ENCODE measurements at regions not wholly inside any gene's neighbourhood (a gene's known extent, or its start where the extent isn't known, plus 50 kb on each side); places are given as distances from the start of the nearest gene placed in this dataset.
"Not testable (repeated sequence)": the region's sequence is repeated elsewhere in the genome, so short reads cannot be mapped to it uniquely, and the experiment has no call there.

- DNase-seq (ENCODE audit: low read depth, low spot score): not testable (repeated sequence)
Measured at GRCh38 chr16:29274055-29275035, 132.2 kb downstream of the NPIPB11 start.

DNA sequence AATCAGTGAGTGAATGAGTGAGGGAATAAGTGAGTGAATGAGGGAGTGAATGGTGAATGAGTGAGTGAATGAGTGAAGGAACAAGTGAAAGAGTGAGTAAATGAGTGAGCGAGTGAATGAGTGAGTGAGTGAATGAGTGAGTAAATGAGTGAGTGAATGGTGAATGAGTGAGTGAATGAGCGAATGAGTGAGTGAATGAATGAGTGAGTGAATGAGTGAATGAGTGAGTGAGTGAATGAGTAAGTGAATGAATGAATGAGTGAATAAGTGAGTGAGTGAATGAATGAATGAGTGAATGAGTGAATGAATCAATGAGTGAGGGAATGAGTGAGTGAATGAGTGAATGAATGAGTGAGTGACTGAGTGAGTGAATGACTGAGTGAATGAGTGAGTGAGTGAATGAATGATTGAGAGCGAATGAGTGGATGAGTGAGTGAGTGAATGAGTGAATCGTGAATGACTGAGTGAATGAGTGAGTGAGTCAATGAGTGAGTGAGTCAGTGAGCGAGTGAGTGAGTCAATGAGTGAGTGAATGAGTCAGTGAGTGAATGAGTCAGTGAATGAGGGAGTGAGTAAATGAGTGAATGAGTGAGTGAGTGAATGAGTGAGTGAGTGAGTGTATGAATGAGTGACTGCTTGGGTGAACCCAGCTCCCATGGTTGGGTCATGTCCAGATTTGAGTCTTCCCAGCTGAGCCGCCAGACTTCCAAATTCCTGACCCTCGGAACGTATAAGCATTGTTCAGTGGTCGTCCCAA lies 133.0 kb downstream of the NPIPB11 start:
- DNase-seq (ENCODE audit: low read depth, low spot score): not testable (repeated sequence)

GRCh38 chr16:29271721-29272675 lies 134.5 kb downstream of the NPIPB11 start:
- DNase-seq (ENCODE audit: low read depth, low spot score): peak; percentile 75

- DNase-seq (ENCODE audit: low read depth, low spot score): not testable (repeated sequence)
Measured at GRCh38 chr16:29270923-29271322, 135.6 kb downstream of the NPIPB11 start.

DNA sequence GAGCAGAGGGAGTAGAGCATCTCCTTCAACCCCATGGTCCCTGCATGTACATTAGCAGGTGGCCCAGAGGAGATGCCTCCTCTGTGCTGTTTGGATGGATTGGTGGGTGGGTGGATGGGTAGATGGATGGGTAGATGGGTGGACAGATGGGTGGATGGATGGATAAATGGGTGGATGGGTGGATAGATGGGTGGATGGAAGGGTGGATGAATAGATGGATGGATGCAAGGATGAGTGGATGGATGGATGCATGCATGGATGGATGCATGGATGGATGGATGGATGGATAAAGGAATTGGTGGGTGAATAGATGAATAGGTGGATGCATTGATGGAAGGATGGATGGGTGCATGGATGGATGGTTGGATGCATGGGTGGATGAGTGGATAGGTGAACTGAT lies 136.5 kb downstream of the NPIPB11 start:
- not testable (repeated sequence) for DNase-seq (ENCODE audit: low read depth, low spot score)

GRCh38 chr16:29269192-29269811 lies 137.2 kb downstream of the NPIPB11 start:
- DNase-seq (ENCODE audit: low read depth, low spot score): peak; percentile 95

GRCh38 chr16:29268785-29269191 lies 137.7 kb downstream of the NPIPB11 start:
- peak; percentile 83 for DNase-seq (ENCODE audit: low read depth, low spot score)

DNA sequence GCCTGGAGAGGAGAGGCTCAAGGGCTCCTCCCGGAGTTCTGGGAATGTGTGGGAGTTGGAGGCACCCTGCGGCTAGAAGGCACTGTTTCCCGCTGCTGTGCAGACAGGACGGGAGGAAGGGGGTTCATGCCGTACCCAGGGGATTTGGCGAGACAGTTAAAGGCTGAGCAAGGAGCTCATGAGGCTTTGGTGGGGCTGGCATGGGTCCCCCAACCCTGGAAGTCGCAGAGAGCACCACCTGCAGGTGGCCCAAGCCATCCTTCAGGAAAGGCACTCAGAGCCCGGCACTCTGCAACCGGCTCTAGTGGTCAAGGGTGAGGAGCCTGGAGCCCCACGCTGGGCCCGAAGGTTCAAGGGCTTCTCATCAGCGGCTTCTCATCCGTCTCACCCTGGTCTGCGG lies 138.2 kb downstream of the NPIPB11 start:
- not testable (repeated sequence) for DNase-seq (ENCODE audit: low read depth, low spot score)

DNA sequence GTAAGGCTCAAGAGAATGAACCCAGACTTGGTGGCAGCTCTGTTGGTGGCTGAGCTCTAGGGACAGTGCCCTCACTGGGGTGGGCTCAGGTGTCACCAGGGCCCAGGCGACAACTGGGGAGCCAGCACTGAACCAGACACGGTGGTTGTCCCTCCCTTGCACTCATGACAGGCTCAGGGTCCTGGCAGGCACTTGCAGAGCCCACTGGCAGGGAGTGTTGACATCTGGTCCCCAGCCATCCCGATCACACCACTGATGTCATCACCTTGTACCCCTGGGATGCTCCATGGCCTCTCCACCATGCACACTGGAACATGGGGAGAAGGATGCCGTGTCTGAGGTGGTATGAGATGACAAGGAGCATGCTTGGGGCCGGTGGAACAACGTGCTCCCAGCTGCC lies 138.6 kb downstream of the NPIPB11 start:
- DNase-seq (ENCODE audit: low read depth, low spot score): not testable (repeated sequence)

DNA sequence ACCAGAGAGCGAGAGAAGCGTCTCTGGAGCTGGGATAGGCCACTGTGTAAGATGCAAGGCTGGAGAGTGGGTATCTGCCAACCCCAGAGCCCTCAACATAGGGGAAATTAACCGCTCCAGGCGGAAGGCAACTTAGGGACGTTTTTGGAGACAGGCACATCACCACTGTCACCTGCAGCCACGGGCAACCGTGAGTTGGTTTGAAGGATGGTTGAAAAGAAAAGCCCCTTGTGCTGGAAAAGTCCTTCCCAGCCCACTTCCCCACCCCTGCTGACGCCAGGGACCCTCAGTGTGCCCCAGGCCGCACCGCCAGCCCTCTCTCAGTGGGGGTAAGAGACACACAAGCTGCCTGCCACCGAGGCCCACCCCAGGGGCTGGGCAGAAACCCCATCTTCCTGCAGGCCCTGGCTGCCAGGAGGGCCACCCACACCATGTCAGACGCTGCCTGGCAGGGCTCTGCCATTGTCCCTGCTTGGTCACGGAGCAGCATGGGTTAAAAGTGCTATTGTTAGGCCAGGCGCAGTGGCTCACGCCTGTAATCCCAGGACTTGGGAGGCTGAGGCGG lies 139.4 kb downstream of the NPIPB11 start:
- not testable (repeated sequence) for DNase-seq (ENCODE audit: low read depth, low spot score)

- DNase-seq (ENCODE audit: low read depth, low spot score): peak; percentile 48
Measured at GRCh38 chr16:29266612-29267011, 139.9 kb downstream of the NPIPB11 start.

DNA sequence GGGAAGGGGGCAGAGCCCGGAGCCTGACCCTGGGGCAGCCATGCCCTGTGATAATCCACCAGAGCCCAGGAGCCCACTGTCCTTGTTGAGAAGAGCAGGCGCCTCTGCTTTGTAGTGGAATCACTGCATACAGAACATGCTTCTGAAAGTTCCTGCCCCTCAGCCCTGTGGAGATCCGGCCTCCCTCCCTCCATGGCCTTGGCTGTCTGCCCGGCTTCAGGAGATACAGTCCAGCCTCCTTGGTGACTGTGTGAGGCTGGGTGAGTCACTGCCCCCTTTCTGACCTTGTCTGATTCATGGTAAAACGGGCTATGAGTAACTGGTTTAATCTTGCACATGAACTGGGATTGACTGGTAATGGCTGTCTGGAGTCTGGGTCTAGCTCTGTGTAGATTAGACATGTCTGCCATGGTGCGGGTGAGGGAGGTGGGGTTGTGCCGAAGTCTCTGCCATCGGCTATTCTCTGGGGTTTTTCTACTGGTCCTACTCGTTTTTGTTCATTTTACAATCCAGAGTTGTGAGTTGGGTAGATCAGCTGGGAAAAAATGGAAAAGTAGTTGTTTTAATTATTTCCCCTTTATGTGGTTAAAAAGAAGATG lies 141.2 kb downstream of the NPIPB11 start:
- DNase-seq (ENCODE audit: low read depth, low spot score): peak; percentile 98

GRCh38 chr16:29264080-29264837 lies 142.3 kb downstream of the NPIPB11 start:
- DNase-seq (ENCODE audit: low read depth, low spot score): not testable (repeated sequence)

DNA sequence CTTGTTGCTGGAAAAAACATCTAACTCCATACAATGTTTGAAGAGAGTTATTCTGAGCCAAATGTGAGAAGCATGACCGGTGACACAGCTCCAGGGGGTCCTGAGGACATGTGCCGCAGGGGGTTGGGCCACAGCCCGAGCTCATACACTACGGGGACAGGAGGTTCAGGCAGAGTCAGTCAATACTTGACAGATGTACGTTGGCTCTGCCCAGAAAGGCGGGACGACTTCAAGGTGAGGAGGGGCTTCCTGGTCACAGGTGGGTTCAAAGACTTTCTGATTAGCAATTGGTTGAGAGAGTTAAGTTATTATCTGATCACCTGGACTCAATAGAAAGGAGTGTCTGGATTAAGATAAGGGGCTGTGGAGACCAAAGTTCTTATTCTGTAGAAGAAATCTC lies 143.8 kb downstream of the NPIPB11 start:
- DNase-seq (ENCODE audit: low read depth, low spot score): not testable (repeated sequence)

DNA sequence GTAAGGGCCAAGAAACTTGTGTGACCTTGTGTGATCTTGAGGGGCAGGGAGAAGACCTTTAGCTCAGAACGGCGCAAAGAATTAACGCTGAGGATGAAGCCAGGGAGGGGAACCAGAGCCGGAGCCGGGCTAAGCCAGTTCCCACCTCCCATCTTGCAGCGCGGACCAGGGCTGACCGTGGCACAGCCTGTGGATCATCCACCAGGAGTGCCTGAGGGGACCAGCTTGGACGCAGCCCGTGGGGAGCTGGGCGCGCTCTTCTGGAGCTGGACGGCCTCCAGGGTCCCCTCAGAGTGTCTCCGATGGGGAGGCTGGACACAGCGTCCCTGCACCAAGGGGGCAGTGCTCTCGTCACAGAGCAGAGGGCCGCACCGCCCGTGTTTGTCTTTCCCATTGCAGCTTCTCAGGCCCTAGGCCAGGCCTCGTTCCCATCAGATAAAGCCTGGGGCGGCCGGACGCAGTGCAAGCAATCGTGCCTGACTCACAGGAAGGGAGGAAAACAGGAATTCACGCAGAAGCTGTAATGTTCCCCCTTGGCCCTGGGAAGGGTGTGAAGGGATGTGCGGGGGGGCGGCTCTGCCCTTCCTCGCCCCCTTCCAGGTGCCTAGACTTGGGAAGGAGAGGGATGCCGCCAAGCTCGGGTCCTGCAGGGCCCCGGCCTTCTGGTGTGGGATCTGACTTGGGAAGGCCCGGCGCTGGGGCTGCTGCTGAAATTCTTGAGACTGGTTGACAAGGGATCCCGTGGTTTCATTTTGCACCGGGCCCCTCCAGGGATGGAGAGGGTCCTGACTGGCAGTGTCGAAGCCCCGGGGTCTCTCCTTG lies 144.9 kb downstream of the NPIPB11 start:
- DNase-seq (ENCODE audit: low read depth, low spot score): not testable (repeated sequence)

DNA sequence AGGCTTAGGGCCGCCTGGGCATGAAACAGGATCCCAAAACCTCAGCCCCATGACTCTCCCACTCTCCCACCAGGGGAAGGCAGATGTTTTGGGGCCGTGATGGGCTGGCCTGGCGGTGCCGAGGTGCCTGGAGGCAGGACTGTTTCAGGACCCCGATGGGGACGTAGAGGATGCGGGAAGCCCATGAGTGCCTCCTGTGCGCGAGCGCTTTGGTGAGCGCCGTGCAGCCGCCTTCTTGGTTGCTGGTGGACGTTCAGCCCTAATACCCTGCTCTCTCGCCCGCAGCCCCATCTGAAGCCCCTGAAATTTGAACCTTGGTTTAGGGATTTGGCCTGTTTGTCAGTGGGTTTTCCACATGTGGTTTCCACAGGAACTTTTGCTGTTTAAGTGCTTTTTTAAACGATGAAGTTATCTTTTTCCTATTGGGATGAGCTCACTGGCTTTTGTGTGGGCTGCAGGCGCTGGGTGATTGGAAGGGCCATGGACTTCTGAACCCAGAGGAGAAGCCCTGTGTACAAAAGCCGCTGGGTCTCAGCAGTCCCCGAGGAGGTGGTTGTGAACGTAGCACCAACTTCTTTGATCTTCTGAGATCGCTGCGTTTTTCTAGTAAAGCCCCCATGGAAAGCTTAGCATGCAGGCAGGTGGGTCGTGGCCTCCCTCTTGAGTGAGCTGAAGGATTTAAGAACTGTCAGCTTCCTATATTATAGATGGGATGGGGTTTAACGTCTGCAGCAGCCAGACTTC lies 145.7 kb downstream of the NPIPB11 start:
- not testable (repeated sequence) for DNase-seq (ENCODE audit: low read depth, low spot score)

GRCh38 chr16:29259635-29260457 lies 146.7 kb downstream of the NPIPB11 start:
- not testable (repeated sequence) for DNase-seq (ENCODE audit: low read depth, low spot score)

Measured in astrocyte of the hippocampus (primary cell).